ENCODE measurements at regions not wholly inside any gene's neighbourhood (a gene's known extent, or its start where the extent isn't known, plus 50 kb on each side); places are given as distances from the start of the nearest gene placed in this dataset.
"Not testable (repeated sequence)": the region's sequence is repeated elsewhere in the genome, so short reads cannot be mapped to it uniquely, and the experiment has no call there.

DNA sequence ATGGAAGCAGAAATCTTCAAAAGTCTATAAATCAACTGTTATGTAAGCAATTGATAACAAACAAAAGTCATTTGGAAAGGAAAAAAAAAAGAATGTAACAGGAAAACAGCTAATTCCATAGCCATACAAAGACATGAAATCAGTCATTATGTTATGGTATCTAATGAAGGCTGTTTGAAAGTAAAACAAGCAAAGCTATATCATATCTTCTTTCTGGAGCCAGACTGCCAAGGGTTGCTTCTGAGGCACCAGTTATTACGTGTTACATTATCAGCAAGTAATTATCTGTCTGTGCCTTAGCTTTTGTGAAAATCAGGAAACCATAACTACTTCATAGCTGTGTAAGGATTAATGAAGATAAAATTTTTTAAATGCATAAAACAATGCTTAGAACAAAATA, 480.2 kb downstream of the FAT4 start:
- POLR2A ChIA-PET: no interaction called here
- no peak overlapping the region for H3K27ac Mint-ChIP-seq
- TF ChIP-seq, protein P1, sequence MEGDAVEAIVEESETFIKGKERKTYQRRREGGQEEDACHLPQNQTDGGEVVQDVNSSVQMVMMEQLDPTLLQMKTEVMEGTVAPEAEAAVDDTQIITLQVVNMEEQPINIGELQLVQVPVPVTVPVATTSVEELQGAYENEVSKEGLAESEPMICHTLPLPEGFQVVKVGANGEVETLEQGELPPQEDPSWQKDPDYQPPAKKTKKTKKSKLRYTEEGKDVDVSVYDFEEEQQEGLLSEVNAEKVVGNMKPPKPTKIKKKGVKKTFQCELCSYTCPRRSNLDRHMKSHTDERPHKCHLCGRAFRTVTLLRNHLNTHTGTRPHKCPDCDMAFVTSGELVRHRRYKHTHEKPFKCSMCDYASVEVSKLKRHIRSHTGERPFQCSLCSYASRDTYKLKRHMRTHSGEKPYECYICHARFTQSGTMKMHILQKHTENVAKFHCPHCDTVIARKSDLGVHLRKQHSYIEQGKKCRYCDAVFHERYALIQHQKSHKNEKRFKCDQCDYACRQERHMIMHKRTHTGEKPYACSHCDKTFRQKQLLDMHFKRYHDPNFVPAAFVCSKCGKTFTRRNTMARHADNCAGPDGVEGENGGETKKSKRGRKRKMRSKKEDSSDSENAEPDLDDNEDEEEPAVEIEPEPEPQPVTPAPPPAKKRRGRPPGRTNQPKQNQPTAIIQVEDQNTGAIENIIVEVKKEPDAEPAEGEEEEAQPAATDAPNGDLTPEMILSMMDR (IDR thresholded peaks at IDR 0.05): no peak
- intact Hi-C loops (cut with micrococcal nuclease): no loop called here
- H3K4me1 Mint-ChIP-seq (ENCODE audit: low read depth): no peaks in the 10 kb centered on the region
- no peaks in the 10 kb centered on the region for H3K36me3 Mint-ChIP-seq (ENCODE audit: low read depth)
- DNase-seq: no peak
- CTCF ChIA-PET: no interaction called here
- ATAC-seq: no peak
- no peaks in the 10 kb centered on the region for H3K27me3 Mint-ChIP-seq
- no peaks in the 10 kb centered on the region for H3K9me3 Mint-ChIP-seq
- H3K4me3 Mint-ChIP-seq: no peak overlapping the region

DNA sequence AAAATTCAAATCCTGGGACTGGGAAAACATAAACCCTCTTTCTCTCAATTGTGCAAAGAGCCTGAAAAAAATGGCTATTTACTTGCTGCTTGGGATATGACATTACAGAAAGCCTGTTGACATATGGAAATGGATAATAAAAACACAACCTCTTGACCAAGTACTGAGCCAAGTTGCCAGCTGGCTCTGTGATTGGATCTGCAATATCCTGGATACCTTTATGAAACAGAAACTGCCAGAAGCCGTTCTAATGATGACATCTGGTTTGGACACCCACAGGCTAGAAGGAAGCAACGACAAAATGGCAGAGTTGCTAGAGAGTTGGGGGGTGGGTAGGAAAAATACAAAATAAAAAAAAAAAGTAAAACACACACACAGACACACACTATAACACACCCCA, 481.4 kb downstream of the FAT4 start:
- H3K4me1 Mint-ChIP-seq (ENCODE audit: low read depth): no peaks in the 10 kb centered on the region
- intact Hi-C loops (cut with micrococcal nuclease): no loop called here
- TF ChIP-seq, protein P1 (IDR thresholded peaks at IDR 0.05): no peak
- CTCF ChIA-PET: no interaction called here
- H3K27me3 Mint-ChIP-seq: no peaks in the 10 kb centered on the region
- DNase-seq (no peak), ATAC-seq (no peak)
- H3K9me3 Mint-ChIP-seq: no peaks in the 10 kb centered on the region
- H3K36me3 Mint-ChIP-seq (ENCODE audit: low read depth): no peaks in the 10 kb centered on the region
- POLR2A ChIA-PET: no interaction called here
- no peak overlapping the region for H3K27ac Mint-ChIP-seq
- no peak overlapping the region for H3K4me3 Mint-ChIP-seq

DNA sequence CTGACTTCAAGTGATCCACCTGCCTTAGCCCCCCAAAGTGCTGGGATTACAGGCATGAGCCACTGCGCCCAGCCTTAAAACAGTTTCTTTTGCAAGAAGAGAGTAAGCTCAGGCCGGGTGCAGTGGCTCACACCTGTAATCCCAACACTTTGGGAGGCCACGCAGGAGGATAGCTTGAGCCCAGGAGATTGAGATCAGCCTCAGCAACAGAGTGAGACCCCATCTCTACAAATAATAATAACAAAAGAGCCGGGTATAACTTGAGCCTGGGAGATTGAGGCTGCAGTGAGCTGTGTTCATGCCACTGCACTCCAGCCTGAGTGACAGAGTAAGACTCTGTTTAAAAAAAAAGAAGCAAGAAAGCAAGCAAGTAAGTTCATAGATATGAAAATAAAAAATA, 482.9 kb downstream of the FAT4 start:
- H3K27ac Mint-ChIP-seq; H3K27me3 Mint-ChIP-seq; intact Hi-C loops (cut with micrococcal nuclease); H3K4me1 Mint-ChIP-seq (ENCODE audit: low read depth); ATAC-seq; H3K9me3 Mint-ChIP-seq; H3K36me3 Mint-ChIP-seq (ENCODE audit: low read depth); CTCF ChIA-PET; H3K4me3 Mint-ChIP-seq; DNase-seq; POLR2A ChIA-PET: not testable (repeated sequence)

DNA sequence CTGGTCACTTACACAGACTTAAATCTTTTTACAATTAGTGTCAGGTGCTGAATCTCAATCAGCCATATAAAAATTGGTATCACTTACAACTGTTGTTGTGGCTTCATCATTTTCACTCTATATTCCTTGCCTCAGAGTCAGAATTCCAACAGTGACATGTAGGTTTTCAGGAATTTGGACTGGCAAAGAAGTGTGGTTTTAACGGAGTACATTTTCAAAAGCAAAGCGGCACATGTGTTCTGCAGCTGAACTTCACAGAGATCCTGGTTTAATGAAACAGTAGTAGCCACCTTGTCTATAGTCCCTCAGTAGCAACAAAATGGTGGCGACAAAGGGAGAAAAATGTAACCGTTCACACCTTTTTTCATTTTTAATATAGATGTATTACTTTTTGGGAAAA, 486.6 kb downstream of the FAT4 start:
- ATAC-seq (no peak), DNase-seq (no peak)
- Mint-ChIP-seq H3K4me1 (ENCODE audit: low read depth) (no peaks in the 10 kb centered on the region), H3K9me3 (peaks cover 1% of the 10 kb centered on the region), H3K27me3 (no peaks in the 10 kb centered on the region), H3K27ac (no peak overlapping the region), H3K4me3 (no peak overlapping the region), H3K36me3 (ENCODE audit: low read depth) (no peaks in the 10 kb centered on the region)
- intact Hi-C loops (cut with micrococcal nuclease): no loop called here
- ChIA-PET POLR2A (no interaction called here), CTCF (no interaction called here)
- TF ChIP-seq, protein P1 (IDR thresholded peaks at IDR 0.05): no peak

DNA sequence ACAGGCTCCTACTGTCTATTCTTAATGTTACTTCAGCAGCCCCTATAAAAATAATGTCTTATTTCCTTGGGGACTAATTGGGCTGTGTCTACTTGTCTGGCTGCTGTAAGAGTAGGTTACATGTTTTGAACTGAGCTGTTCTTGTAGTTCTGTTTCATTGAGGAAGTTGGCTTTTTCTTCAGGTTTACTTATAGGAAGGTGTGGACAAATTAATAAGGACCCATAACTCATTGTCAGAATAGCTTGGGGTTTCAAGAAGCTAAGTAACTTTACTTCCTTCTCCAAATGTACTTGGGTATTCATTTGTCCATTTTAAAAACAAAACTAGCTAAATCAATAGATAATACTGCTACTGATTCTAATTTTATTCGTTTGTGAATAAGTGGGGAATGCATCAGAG, 487.2 kb downstream of the FAT4 start:
- H3K27me3 Mint-ChIP-seq: no peaks in the 10 kb centered on the region
- peaks cover 1% of the 10 kb centered on the region for H3K9me3 Mint-ChIP-seq
- DNase-seq (no peak), ATAC-seq (no peak)
- H3K27ac Mint-ChIP-seq: no peak overlapping the region
- no peak overlapping the region for H3K4me3 Mint-ChIP-seq
- ChIA-PET CTCF (no interaction called here), POLR2A (no interaction called here)
- no peaks in the 10 kb centered on the region for H3K4me1 Mint-ChIP-seq (ENCODE audit: low read depth)
- intact Hi-C loops (cut with micrococcal nuclease): no loop called here
- TF ChIP-seq, protein P1 (IDR thresholded peaks at IDR 0.05): no peak
- H3K36me3 Mint-ChIP-seq (ENCODE audit: low read depth): no peaks in the 10 kb centered on the region

DNA sequence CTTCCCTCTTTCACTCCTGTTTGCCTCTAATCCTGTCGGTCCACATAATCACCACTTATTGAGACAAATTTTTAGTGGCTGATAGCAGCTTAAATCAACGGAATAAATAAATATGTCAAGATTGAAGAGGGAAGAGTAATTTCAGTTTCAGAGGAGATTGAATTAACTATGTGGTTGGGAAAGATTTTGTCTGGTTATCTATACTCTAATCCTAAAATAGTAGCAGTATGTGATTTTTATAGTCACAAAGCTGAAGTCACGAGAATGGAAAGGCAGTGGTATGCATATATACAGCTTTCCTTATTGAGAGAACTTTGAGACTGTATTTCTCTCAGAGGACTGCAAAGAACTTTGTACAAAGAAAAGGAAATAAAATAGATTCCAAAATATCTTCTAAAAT, 493.3 kb downstream of the FAT4 start:
- Mint-ChIP-seq H3K36me3 (ENCODE audit: low read depth) (no peaks in the 10 kb centered on the region), H3K4me3 (no peak overlapping the region), H3K27ac (no peak overlapping the region), H3K27me3 (no peaks in the 10 kb centered on the region), H3K9me3 (peaks cover 3% of the 10 kb centered on the region), H3K4me1 (ENCODE audit: low read depth) (no peaks in the 10 kb centered on the region)
- TF ChIP-seq, protein P1 (IDR thresholded peaks at IDR 0.05): no peak
- ChIA-PET POLR2A (no interaction called here), CTCF (no interaction called here)
- ATAC-seq (no peak), DNase-seq (no peak)
- intact Hi-C loops (cut with micrococcal nuclease): no loop called here
